Osteoblast (primary cell): ENCODE measurements at regions not wholly inside any gene's neighbourhood (a gene's known extent, or its start where the extent isn't known, plus 50 kb on each side); places are given as distances from the start of the nearest gene placed in this dataset.
A peak's percentile ranks its signal among the peaks of the same experiment; 100 is the strongest.

Source experiments
- DNase-seq: peaks from one replicate; pipeline ENCODE4 v3.0.0; 2011; ENCODE audit warnings: low spot score, mixed read lengths; ENCODE audit not compliant: insufficient read length; ENCODE audit errors: missing footprints
- H2AFZ ChIP-seq: 2 replicates; pipeline ENCODE4 v1.6.0; 2011; ENCODE audit warnings: mild to moderate bottlenecking, low read length
- H3K27ac ChIP-seq: 2 replicates; pipeline ENCODE4 v1.5.1; 2011; ENCODE audit warnings: mild to moderate bottlenecking, low read depth, low read length, moderate library complexity
- H3K27me3 ChIP-seq: 2 replicates; pipeline ENCODE4 v1.6.0; 2012; ENCODE audit warnings: mild to moderate bottlenecking, control low read depth, inconsistent platforms, low read length, moderate library complexity; ENCODE audit not compliant: insufficient read depth
- H3K36me3 ChIP-seq: 2 replicates; pipeline ENCODE4 v1.5.1; 2011; ENCODE audit warnings: mild to moderate bottlenecking, low read length, control low read depth, moderate library complexity; ENCODE audit not compliant: insufficient read depth
- H3K4me1 ChIP-seq: 2 replicates; pipeline ENCODE4 v1.5.1; 2011; ENCODE audit warnings: mild to moderate bottlenecking, low read length, control low read depth, moderate library complexity; ENCODE audit not compliant: insufficient read depth
- H3K4me2 ChIP-seq: 2 replicates; pipeline ENCODE4 v1.6.0; 2011; ENCODE audit warnings: mild to moderate bottlenecking, low read length; ENCODE audit not compliant: insufficient read depth
- H3K4me3 ChIP-seq: fragments of 200-600 bp; sonication (generic); 3 replicates; pipeline ENCODE4 v1.5.1; 2012; ENCODE audit warnings: mild to moderate bottlenecking, low read length, inconsistent platforms; ENCODE audit not compliant: insufficient read depth
- H3K79me2 ChIP-seq: 2 replicates; pipeline ENCODE4 v1.6.0; 2012; ENCODE audit warnings: mild to moderate bottlenecking, low read length, control low read depth, inconsistent platforms; ENCODE audit not compliant: insufficient read depth
- H3K9me3 ChIP-seq: 2 replicates; pipeline ENCODE4 v1.5.1; 2011; ENCODE audit warnings: low read depth, low read length, control low read depth
- H4K20me1 ChIP-seq: 2 replicates; pipeline ENCODE4 v1.6.0; 2012; ENCODE audit warnings: mild to moderate bottlenecking, low read length, control low read depth; ENCODE audit not compliant: insufficient read depth
- CTCF ChIP-seq: IDR thresholded peaks from 2 replicates; pipeline ENCODE4 v1.5.1; 2011; ENCODE audit warnings: mild to moderate bottlenecking, low read depth, low read length, moderate library complexity; ENCODE audit errors: extremely low read depth

GRCh38 chr22:27650985-27651384 is 150.6 kb downstream of the MN1 start:
- TF ChIP-seq CTCF, result no peak
- Histone ChIP-seq H3K9me3 (no peaks in the 10 kb centered on the region), H4K20me1 (no peaks in the 10 kb centered on the region), H3K27me3 (no peaks in the 10 kb centered on the region), H2AFZ (no peak overlapping the region), H3K4me1 (no peaks in the 10 kb centered on the region), H3K27ac (no peak overlapping the region), H3K36me3 (no peaks in the 10 kb centered on the region), H3K79me2 (no peaks in the 10 kb centered on the region), H3K4me3 (no peak overlapping the region), H3K4me2 (no peak overlapping the region)
- DNase-seq, result peak; percentile 41

GRCh38 chr22:27651486-27651885 is 150.1 kb downstream of the MN1 start:
- H3K9me3 ChIP-seq, result no peaks in the 10 kb centered on the region
- no peak overlapping the region for H3K4me2 ChIP-seq
- TF ChIP-seq CTCF, result no peak
- H4K20me1 ChIP-seq, result no peaks in the 10 kb centered on the region
- no peak overlapping the region for H3K27ac ChIP-seq
- no peak for DNase-seq
- no peaks in the 10 kb centered on the region for H3K4me1 ChIP-seq
- H3K36me3 ChIP-seq, result no peaks in the 10 kb centered on the region
- no peaks in the 10 kb centered on the region for H3K79me2 ChIP-seq
- H2AFZ ChIP-seq, result no peak overlapping the region
- no peaks in the 10 kb centered on the region for H3K27me3 ChIP-seq
- no peak overlapping the region for H3K4me3 ChIP-seq

- Histone ChIP-seq H3K4me2 (no peak overlapping the region), H4K20me1 (no peaks in the 10 kb centered on the region), H3K27ac (no peak overlapping the region)
Observed at GRCh38 chr22:27654546-27655445, 146.8 kb downstream of the MN1 start.

More at GRCh38 chr22:27654546-27655445, 146.8 kb downstream of the MN1 start:
- H2AFZ ChIP-seq, result no peak overlapping the region
- no peaks in the 10 kb centered on the region for H3K79me2 ChIP-seq
- no peaks in the 10 kb centered on the region for H3K27me3 ChIP-seq
- H3K4me3 ChIP-seq, result no peak overlapping the region
- no peaks in the 10 kb centered on the region for H3K4me1 ChIP-seq
- TF ChIP-seq CTCF, result no peak
- no peaks in the 10 kb centered on the region for H3K9me3 ChIP-seq
- no peaks in the 10 kb centered on the region for H3K36me3 ChIP-seq
- no peak for DNase-seq
